CD14-positive monocyte (primary cell): ENCODE measurements at regions not wholly inside any gene's neighbourhood (a gene's known extent, or its start where the extent isn't known, plus 50 kb on each side); places are given as distances from the start of the nearest gene placed in this dataset.

ENCODE experiments used
- DNase-seq, 3 donors: peaks; one replicate each; pipeline ENCODE4 v3.0.0-alpha.2; 2011 to 2022
- H2AFZ ChIP-seq: 2 replicates; pipeline ENCODE4 v1.6.0; 2012; ENCODE audit warnings: mild to moderate bottlenecking, low read depth, low read length, inconsistent platforms; ENCODE audit not compliant: insufficient read depth, poor library complexity, severe bottlenecking
- H3K27ac ChIP-seq, 2 donors: 1 replicate in 1 of 2; 2 replicates in 1 of 2; pipeline ENCODE4 v1.5.1; 2012 to 2013; ENCODE audit warnings: low read length in 2 of 2, control low read depth in 1 of 2, inconsistent platforms in 1 of 2, low read depth in 1 of 2, mild to moderate bottlenecking in 1 of 2
- H3K27me3 ChIP-seq, 2 donors: one replicate each; pipeline versions ENCODE4 v1.6.0 to v1.6.1; 2011 to 2013; ENCODE audit warnings: low read length in 2 of 2; ENCODE audit not compliant: control insufficient read depth in 2 of 2, insufficient read depth in 2 of 2
- H3K36me3 ChIP-seq, 2 donors: replicated peaks in 1 of 2; 1 replicate in 1 of 2; 2 replicates in 1 of 2; pipeline versions ENCODE4 v1.5.1 to v1.6.1; 2012 to 2013; ENCODE audit warnings: low read length in 2 of 2, control low read depth in 1 of 2, inconsistent platforms in 1 of 2, mild to moderate bottlenecking in 1 of 2; ENCODE audit not compliant: insufficient read depth in 2 of 2, control insufficient read depth in 1 of 2
- H3K4me1 ChIP-seq, 2 donors: 1 replicate in 1 of 2; 2 replicates in 1 of 2; pipeline versions ENCODE4 v1.5.1 to v1.6.1; 2012 to 2013; ENCODE audit warnings: low read length in 2 of 2, control low read depth in 1 of 2, inconsistent platforms in 1 of 2, mild to moderate bottlenecking in 1 of 2, moderate library complexity in 1 of 2; ENCODE audit not compliant: insufficient read depth in 2 of 2, control insufficient read depth in 1 of 2
- H3K4me2 ChIP-seq: replicated peaks from 2 replicates; pipeline ENCODE3; 2012; ENCODE audit warnings: low read length, moderate library complexity, mild to moderate bottlenecking; ENCODE audit not compliant: poor library complexity, severe bottlenecking; ENCODE audit errors: extremely low read depth
- H3K4me3 ChIP-seq, 3 experiments: fragments of 200-600 bp in 1 of 3; sonication (generic) in 1 of 3; replicated peaks in 1 of 3; 1 replicate in 2 of 3; 2 replicates in 1 of 3; pipeline ENCODE4 v1.5.1; 2011 to 2013; ENCODE audit warnings: low read length in 3 of 3, mild to moderate bottlenecking in 3 of 3, control low read depth in 2 of 3, low read depth in 2 of 3, inconsistent platforms in 1 of 3, moderate library complexity in 1 of 3
- H3K79me2 ChIP-seq: 2 replicates; pipeline ENCODE4 v1.6.0; 2012; ENCODE audit warnings: mild to moderate bottlenecking, control low read depth, inconsistent platforms, low read length, moderate library complexity; ENCODE audit not compliant: insufficient read depth
- H3K9ac ChIP-seq: 2 replicates; pipeline ENCODE4 v1.6.0; 2017; ENCODE audit warnings: low read length, mild to moderate bottlenecking; ENCODE audit not compliant: insufficient read depth, poor library complexity, severe bottlenecking
- H3K9me3 ChIP-seq, 2 donors: replicated peaks in 1 of 2; 1 replicate in 1 of 2; 2 replicates in 1 of 2; pipeline versions ENCODE4 v1.5.1 to v1.6.1; 2012 to 2013; ENCODE audit warnings: low read length in 2 of 2, control low read depth in 1 of 2; ENCODE audit not compliant: control insufficient read depth in 1 of 2, insufficient read depth in 1 of 2
- H4K20me1 ChIP-seq: 2 replicates; pipeline ENCODE4 v1.6.0; 2012; ENCODE audit warnings: mild to moderate bottlenecking, low read length, control low read depth, moderate library complexity; ENCODE audit not compliant: insufficient read depth
- H3K27ac Mint-ChIP-seq, 7 donors: one replicate each; pipeline ENCODE4 v1.8.0; 2020; ENCODE audit warnings: mild to moderate bottlenecking in 7 of 7, mixed read lengths in 7 of 7, moderate library complexity in 6 of 7, inconsistent platforms in 2 of 7
- H3K27me3 Mint-ChIP-seq, 3 donors: one replicate each; pipeline ENCODE4 v1.8.0; 2021 to 2022; ENCODE audit warnings: low read depth in 3 of 3, mild to moderate bottlenecking in 3 of 3, mixed read lengths in 3 of 3, moderate library complexity in 3 of 3, inconsistent platforms in 1 of 3
- H3K36me3 Mint-ChIP-seq, 2 donors: one replicate each; pipeline ENCODE4 v1.8.0; 2020; ENCODE audit warnings: mixed read lengths in 2 of 2, inconsistent platforms in 1 of 2, mild to moderate bottlenecking in 1 of 2
- H3K4me1 Mint-ChIP-seq: one replicate; pipeline ENCODE4 v1.8.0; 2020; ENCODE audit warnings: mild to moderate bottlenecking, mixed read lengths
- H3K4me3 Mint-ChIP-seq, 2 donors: one replicate each; pipeline ENCODE4 v1.8.0; 2020; ENCODE audit warnings: mild to moderate bottlenecking in 2 of 2, mixed read lengths in 2 of 2, moderate library complexity in 1 of 2
- H3K9me3 Mint-ChIP-seq, 7 donors: one replicate each; pipeline ENCODE4 v1.8.0; 2020 to 2022; ENCODE audit warnings: mixed read lengths in 7 of 7, mild to moderate bottlenecking in 6 of 7, moderate library complexity in 6 of 7, inconsistent platforms in 2 of 7
- CTCF ChIP-seq: fragments of 200-600 bp; IDR thresholded peaks from one replicate; pipeline ENCODE4 v1.8.0; 2022; ENCODE audit warnings: antibody characterized with exemption, mild to moderate bottlenecking
- WGBS: methylation state at CpG from one replicate; pipeline ENCODE4 v1.1.5; 2013; ENCODE audit warnings: missing lambda C conversion rate; ENCODE audit not compliant: insufficient coverage; 5-methylcytosine and 5-hydroxymethylcytosine counted together
- intact Hi-C, 2 donors: fragments of 100-400 bp; cut with micrococcal nuclease; formaldehyde crosslinking; loops; one replicate each; pipeline versions ENCODE4 v1.15.0 to v1.15.1; 2023

DNA sequence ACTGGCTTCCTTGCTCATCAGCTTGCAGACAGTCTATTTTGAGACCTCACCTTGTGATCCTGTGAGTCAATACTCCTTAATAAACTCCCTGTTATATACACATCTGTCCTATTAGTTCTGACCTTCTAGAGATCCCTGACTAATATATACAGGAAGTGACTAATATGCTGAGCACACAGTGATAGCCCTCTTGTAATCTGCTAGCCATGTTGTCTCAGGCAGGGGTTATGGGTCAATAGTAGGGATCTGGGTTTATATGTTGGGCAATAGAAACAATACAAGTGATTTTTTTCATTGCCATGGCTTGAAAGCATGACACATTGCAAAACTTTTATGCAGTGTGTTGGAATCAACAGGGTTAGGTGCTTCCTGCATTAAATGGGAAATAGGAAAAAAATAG, 562.2 kb downstream of the GALC start:
- no peaks in the 10 kb centered on the region for H4K20me1 ChIP-seq
- intact Hi-C loops = no loop called here
- no peaks in the 10 kb centered on the region for H3K4me1 Mint-ChIP-seq

DNA sequence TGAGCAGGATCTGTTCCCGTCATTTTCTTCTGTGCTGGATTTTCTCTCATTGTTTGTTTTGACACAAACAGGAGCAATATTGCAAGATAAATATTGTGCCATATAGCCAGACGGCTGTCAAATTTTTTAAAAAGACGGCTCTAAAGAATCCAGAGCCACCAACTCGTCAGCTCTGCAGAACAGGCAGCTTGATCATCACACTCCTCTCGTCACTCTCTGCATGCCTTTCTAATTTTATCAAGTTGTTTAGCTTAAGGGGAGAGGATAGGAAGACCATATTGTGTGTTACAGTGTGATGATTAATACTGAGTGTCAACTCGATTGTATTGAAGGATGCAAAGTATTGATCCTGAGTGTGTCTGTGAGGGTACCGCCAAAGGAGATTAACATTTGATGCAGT, 562.8 kb downstream of the GALC start:
- WGBS = 92% methylated on average over 6 of the region's 7 CpGs
- Histone ChIP-seq H3K79me2 (no peaks in the 10 kb centered on the region), H3K36me3 (no peaks in the 10 kb centered on the region), H3K9ac (no peak overlapping the region), H4K20me1 (no peaks in the 10 kb centered on the region), H3K4me2 (no peak overlapping the region), H3K4me1 (no peaks in the 10 kb centered on the region), H3K4me3 (no peak overlapping the region), H3K27ac (no peak overlapping the region), H3K9me3 (peaks cover 9 to 15% of the 10 kb centered on the region in 2 donors), H3K27me3 (no peaks in the 10 kb centered on the region), H2AFZ (no peak overlapping the region)
- Mint-ChIP-seq H3K9me3 (peaks cover 3 to 17% (median 10%) of the 10 kb centered on the region in 7 donors), H3K27ac (no peak overlapping the region), H3K4me1 (no peaks in the 10 kb centered on the region), H3K4me3 (no peak overlapping the region), H3K27me3 (peaks cover 0 to 3% (median 0%) of the 10 kb centered on the region in 3 donors), H3K36me3 (no peaks in the 10 kb centered on the region)
- no peak for DNase-seq
- intact Hi-C loops = no loop called here
- TF ChIP-seq CTCF = no peak

More for the DNA sequence above, 562.2 kb downstream of the GALC start:
- Histone ChIP-seq H3K36me3 (no peaks in the 10 kb centered on the region), H3K4me3 (no peak overlapping the region), H3K9ac (no peak overlapping the region), H3K9me3 (peaks cover 9 to 15% of the 10 kb centered on the region in 2 donors), H3K79me2 (no peaks in the 10 kb centered on the region), H3K4me1 (no peaks in the 10 kb centered on the region), H3K4me2 (no peak overlapping the region), H3K27ac (no peak overlapping the region), H2AFZ (no peak overlapping the region), H3K27me3 (no peaks in the 10 kb centered on the region)
- no peak for TF ChIP-seq CTCF
- Mint-ChIP-seq H3K27me3 (peaks cover 0 to 3% (median 0%) of the 10 kb centered on the region in 3 donors), H3K4me3 (no peak overlapping the region), H3K27ac (no peak overlapping the region), H3K9me3 (peaks cover 3 to 17% (median 8%) of the 10 kb centered on the region in 7 donors), H3K36me3 (no peaks in the 10 kb centered on the region)
- DNase-seq = no peak
